ENCODE measurements at regions not wholly inside any gene's neighbourhood (a gene's known extent, or its start where the extent isn't known, plus 50 kb on each side); places are given as distances from the start of the nearest gene placed in this dataset.
"Not testable (repeated sequence)": the region's sequence is repeated elsewhere in the genome, so short reads cannot be mapped to it uniquely, and the experiment has no call there.

DNA sequence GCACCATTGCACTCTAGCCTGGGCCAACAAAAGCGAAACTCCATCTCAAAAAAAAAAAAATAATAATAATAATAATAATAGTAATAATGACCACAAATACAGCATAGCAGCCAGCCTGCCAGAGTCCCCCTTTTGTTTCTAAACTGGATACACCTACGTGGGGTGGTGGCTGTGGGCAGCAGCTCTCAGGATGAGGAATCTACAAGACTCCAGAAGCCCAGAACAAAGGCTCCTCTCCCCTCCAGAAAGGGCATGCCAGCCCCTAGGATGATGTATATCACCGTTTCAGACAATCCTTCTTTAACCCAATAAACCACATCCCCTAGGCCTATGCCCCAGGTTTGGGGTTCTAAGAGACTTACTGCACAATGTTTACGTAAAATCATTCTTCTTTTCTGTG is 155.9 kb downstream of the QRSL1 start:
- Histone ChIP-seq H4K20me1 (ENCODE audit: insufficient read depth, low read length) (no peaks in the 10 kb centered on the region), H3K9ac (ENCODE audit: low read length) (no peak overlapping the region), H3K4me1 (ENCODE audit: low read length) (peaks cover 6% of the 10 kb centered on the region), H3K27ac (ENCODE audit: low read length) (no peak overlapping the region), H3K9me3 (ENCODE audit: insufficient read depth, low read length) (no peaks in the 10 kb centered on the region), H3K79me2 (ENCODE audit: low read length) (no peaks in the 10 kb centered on the region), H3K4me3 (ENCODE audit: low read length) (no peak overlapping the region), H2AFZ (ENCODE audit: low read depth, low read length) (no peak overlapping the region), H3K27me3 (ENCODE audit: low read depth, low read length) (no peaks in the 10 kb centered on the region), H3K36me3 (replicated peaks; ENCODE audit: low read depth, low read length) (no peaks in the 10 kb centered on the region), H3K4me2 (ENCODE audit: low read length) (no peak overlapping the region)
- TF ChIP-seq, protein P1, sequence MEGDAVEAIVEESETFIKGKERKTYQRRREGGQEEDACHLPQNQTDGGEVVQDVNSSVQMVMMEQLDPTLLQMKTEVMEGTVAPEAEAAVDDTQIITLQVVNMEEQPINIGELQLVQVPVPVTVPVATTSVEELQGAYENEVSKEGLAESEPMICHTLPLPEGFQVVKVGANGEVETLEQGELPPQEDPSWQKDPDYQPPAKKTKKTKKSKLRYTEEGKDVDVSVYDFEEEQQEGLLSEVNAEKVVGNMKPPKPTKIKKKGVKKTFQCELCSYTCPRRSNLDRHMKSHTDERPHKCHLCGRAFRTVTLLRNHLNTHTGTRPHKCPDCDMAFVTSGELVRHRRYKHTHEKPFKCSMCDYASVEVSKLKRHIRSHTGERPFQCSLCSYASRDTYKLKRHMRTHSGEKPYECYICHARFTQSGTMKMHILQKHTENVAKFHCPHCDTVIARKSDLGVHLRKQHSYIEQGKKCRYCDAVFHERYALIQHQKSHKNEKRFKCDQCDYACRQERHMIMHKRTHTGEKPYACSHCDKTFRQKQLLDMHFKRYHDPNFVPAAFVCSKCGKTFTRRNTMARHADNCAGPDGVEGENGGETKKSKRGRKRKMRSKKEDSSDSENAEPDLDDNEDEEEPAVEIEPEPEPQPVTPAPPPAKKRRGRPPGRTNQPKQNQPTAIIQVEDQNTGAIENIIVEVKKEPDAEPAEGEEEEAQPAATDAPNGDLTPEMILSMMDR (IDR thresholded peaks at IDR 0.05; ENCODE audit: low read depth, low read length) = no peak
- TF ChIP-seq EZH2phosphoT487 (IDR thresholded peaks at IDR 0.05; ENCODE audit: low read depth) = no peak

DNA sequence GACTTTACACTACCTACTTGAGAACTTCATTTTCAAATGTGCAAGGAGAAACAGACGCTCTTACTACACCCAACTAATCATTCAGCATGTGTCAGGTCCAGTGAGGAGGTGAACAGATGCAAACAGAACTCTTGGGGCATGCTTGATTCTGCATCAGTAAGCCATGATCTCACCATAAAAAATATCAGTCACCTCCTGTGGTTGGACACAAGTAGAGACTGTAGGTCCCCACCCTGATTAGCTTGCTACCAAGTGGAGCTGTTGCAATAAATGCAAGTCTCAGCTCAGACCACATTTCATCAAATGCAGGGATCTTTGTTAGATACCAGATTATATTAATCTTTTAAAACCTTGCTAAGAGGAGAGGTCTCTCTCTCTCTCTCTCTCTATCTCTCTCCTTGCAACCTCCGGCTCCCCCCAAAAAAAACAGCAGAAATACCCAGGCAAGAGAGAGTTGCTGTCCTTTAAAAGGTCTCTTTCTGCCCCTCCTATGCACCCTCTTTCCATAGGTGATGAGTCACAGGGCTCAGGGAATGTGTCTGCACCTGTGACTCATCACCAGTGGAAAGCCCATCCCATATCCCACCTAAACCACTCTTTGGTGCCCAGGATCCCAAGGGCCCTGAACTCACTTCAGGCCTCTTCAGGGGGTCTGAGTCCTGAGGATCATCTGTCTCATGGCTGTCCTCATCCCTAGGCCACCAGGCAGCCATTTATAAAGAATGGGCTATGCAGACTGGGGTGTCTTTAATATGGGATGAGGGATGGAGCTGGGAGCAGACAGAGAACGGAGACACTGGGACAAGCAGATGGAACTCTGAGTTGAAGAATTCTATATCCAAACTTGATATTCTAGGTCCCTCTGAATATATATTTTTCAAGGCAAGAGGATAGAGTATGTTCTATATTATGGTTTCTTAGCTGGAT is 154.5 kb downstream of the QRSL1 start:
- H3K79me2 ChIP-seq (ENCODE audit: low read length) = no peaks in the 10 kb centered on the region
- H3K27ac ChIP-seq (ENCODE audit: low read length) = no peak overlapping the region
- no peak overlapping the region for H2AFZ ChIP-seq (ENCODE audit: low read depth, low read length)
- H3K4me2 ChIP-seq (ENCODE audit: low read length) = no peak overlapping the region
- no peaks in the 10 kb centered on the region for H3K4me1 ChIP-seq (ENCODE audit: low read length)
- no peaks in the 10 kb centered on the region for H3K27me3 ChIP-seq (ENCODE audit: low read depth, low read length)
- H3K9ac ChIP-seq (ENCODE audit: low read length) = no peak overlapping the region
- H4K20me1 ChIP-seq (ENCODE audit: insufficient read depth, low read length) = no peaks in the 10 kb centered on the region
- no peaks in the 10 kb centered on the region for H3K36me3 ChIP-seq (replicated peaks; ENCODE audit: low read depth, low read length)
- no peak overlapping the region for H3K4me3 ChIP-seq (ENCODE audit: low read length)
- H3K9me3 ChIP-seq (ENCODE audit: insufficient read depth, low read length) = no peaks in the 10 kb centered on the region
- TF ChIP-seq EZH2phosphoT487 (IDR thresholded peaks at IDR 0.05; ENCODE audit: low read depth) = no peak
- TF ChIP-seq, protein P1 (IDR thresholded peaks at IDR 0.05; ENCODE audit: low read depth, low read length) = no peak

DNA sequence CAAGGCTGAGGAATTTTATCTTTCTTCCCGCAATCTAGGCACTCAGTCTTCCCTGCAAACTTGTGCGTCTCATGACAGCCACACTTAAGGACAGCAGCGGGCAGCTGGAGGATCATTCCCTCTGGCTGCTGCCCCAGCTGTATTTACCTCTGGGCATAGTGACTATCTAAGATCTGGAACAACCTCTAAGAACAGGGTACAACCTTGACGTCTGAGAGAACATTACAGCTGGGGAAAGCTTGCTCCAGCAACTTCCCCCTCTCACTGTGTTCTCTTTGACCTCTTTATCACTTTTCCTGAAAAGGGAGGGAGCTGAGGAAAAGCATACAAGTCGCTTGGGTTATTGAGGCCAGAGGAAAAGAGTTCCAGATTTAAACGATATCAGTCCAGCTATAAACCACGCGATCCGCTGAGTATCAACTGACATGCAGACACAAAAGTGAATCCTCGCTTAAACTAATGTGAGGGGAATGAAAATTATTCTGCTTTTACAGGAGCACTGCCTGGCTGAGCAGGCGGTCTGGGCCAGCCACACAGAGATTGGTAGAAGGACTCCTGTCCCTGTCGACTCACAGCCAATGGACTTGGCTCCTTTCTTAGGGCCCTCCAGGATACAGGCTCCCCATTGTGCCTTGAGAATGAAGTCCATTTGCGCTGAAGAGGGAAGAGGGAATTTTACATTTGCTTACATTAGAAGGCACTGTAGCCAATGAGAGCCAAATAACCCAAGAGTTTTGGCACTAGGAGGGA is 153.3 kb downstream of the QRSL1 start:
- Histone ChIP-seq H3K9me3 (ENCODE audit: insufficient read depth, low read length) (no peaks in the 10 kb centered on the region), H3K9ac (ENCODE audit: low read length) (no peak overlapping the region), H3K27ac (ENCODE audit: low read length) (no peak overlapping the region), H3K79me2 (ENCODE audit: low read length) (no peaks in the 10 kb centered on the region), H2AFZ (ENCODE audit: low read depth, low read length) (no peak overlapping the region), H3K36me3 (replicated peaks; ENCODE audit: low read depth, low read length) (no peaks in the 10 kb centered on the region), H4K20me1 (ENCODE audit: insufficient read depth, low read length) (no peaks in the 10 kb centered on the region), H3K4me2 (ENCODE audit: low read length) (no peak overlapping the region), H3K27me3 (ENCODE audit: low read depth, low read length) (no peaks in the 10 kb centered on the region), H3K4me1 (ENCODE audit: low read length) (no peaks in the 10 kb centered on the region), H3K4me3 (ENCODE audit: low read length) (no peak overlapping the region)
- TF ChIP-seq, protein P1 (IDR thresholded peaks at IDR 0.05; ENCODE audit: low read depth, low read length) = no peak
- no peak for TF ChIP-seq EZH2phosphoT487 (IDR thresholded peaks at IDR 0.05; ENCODE audit: low read depth)

DNA sequence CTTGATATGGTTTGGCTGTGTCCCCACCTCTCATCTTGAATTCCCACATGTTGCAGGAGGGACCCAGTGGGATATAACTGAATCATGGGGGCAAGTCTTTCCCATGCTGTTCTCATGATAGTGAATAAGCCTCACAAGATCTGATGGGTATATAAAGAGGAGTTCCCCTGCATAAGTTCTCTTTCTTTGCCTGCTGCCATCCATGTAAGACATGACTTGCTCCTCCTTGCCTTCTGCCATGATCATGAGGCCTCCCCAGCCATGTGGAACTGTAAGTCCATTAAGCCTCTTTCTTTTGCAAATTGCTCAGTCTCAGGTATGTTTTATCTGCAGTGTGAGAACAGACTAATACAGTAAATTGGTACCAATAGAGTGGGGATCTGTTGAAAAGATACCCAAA is 150.2 kb downstream of the QRSL1 start:
- H3K36me3 ChIP-seq (replicated peaks; ENCODE audit: low read depth, low read length); H4K20me1 ChIP-seq (ENCODE audit: insufficient read depth, low read length); H3K27me3 ChIP-seq (ENCODE audit: low read depth, low read length); H3K9ac ChIP-seq (ENCODE audit: low read length); H2AFZ ChIP-seq (ENCODE audit: low read depth, low read length); H3K4me2 ChIP-seq (ENCODE audit: low read length); H3K9me3 ChIP-seq (ENCODE audit: insufficient read depth, low read length); H3K4me3 ChIP-seq (ENCODE audit: low read length); H3K27ac ChIP-seq (ENCODE audit: low read length); H3K4me1 ChIP-seq (ENCODE audit: low read length); H3K79me2 ChIP-seq (ENCODE audit: low read length): not testable (repeated sequence)
